ENCODE measurements at regions not wholly inside any gene's neighbourhood (a gene's known extent, or its start where the extent isn't known, plus 50 kb on each side); places are given as distances from the start of the nearest gene placed in this dataset.

- Histone ChIP-seq H3K9me3 (ENCODE audit: control insufficient read depth in 1 of 2, insufficient read depth in 1 of 2, low read depth in 1 of 2, low read length in 2 of 2) (peaks cover 0 to 17% of the 10 kb centered on the region in 2 experiments; a peak in 2 of 4 replicates), H3K27me3 (ENCODE audit: insufficient read depth, low read length) (no peaks in the 10 kb centered on the region), H3K36me3 (ENCODE audit: control insufficient read depth in 1 of 2, insufficient read depth in 2 of 2, low read length in 2 of 2) (no peaks in the 10 kb centered on the region), H2AFZ (ENCODE audit: low read depth, low read length, poor library complexity, severe bottlenecking) (no peak overlapping the region), H4K20me1 (ENCODE audit: insufficient read depth) (no peaks in the 10 kb centered on the region), H3K9ac (ENCODE audit: low read length) (no peak overlapping the region), H3K4me2 (ENCODE audit: low read length) (no peak overlapping the region), H3K79me2 (ENCODE audit: insufficient read depth, low read length) (no peaks in the 10 kb centered on the region), H3K9me2 (ENCODE audit: insufficient read depth) (no peaks in the 10 kb centered on the region), H3K4me3 (replicated peaks in 1 of 2; ENCODE audit: low read depth in 1 of 2, low read length in 2 of 2) (no peak overlapping the region), H3K27ac (ENCODE audit: low read depth, low read length) (no peak overlapping the region), H3K4me1 (ENCODE audit: control insufficient read depth in 1 of 2, insufficient read depth in 2 of 2, low read length in 2 of 2) (no peaks in the 10 kb centered on the region)
- ChIA-PET POLR2A (no interaction called here), RAD21 (ENCODE audit: low non-redundant PET in 1 of 2, low total read pairs in 2 of 2, uncharacterized antibody in 2 of 2, unreplicated experiment in 2 of 2) (no interaction called here), CTCF (no interaction called here)
- no peak for ATAC-seq
- no TSS peak for BruUV-seq (replicated peaks)
- TF ChIP-seq TCF7L2 (IDR thresholded peaks at IDR 0.05; ENCODE audit: borderline replicate concordance, extremely low read depth, insufficient read depth, insufficient read length), result no peak
- no peak for TF ChIP-seq CEBPB (IDR thresholded peaks at IDR 0.05; ENCODE audit: low read depth)
- TF ChIP-seq, protein P1, sequence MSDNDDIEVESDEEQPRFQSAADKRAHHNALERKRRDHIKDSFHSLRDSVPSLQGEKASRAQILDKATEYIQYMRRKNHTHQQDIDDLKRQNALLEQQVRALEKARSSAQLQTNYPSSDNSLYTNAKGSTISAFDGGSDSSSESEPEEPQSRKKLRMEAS (IDR thresholded peaks at IDR 0.05), result no peak
- TF ChIP-seq POLR2A (IDR thresholded peaks at IDR 0.05; ENCODE audit: borderline replicate concordance, extremely low read depth, insufficient read depth, insufficient read length), result no peak
- TF ChIP-seq ELF1 (IDR thresholded peaks at IDR 0.05; ENCODE audit: borderline replicate concordance, low read depth), result no peak
- no peak for TF ChIP-seq SP1 (IDR thresholded peaks at IDR 0.05; ENCODE audit: low read depth)
- no peak for TF ChIP-seq POLR2AphosphoS5 (IDR thresholded peaks at IDR 0.05; ENCODE audit: low read depth, low read length)
- no peak for TF ChIP-seq FOSL1 (IDR thresholded peaks at IDR 0.05; ENCODE audit: low read depth)
- no peak for TF ChIP-seq CBX3 (IDR thresholded peaks at IDR 0.05; ENCODE audit: low read depth)
- TF ChIP-seq JUND (IDR thresholded peaks at IDR 0.05), result no peak
- TF ChIP-seq SIN3A (IDR thresholded peaks at IDR 0.05; ENCODE audit: low read depth), result no peak
- no peak for TF ChIP-seq SRF (IDR thresholded peaks at IDR 0.05; ENCODE audit: low read depth)
- no peak for TF ChIP-seq ZFX (IDR thresholded peaks at IDR 0.05)
- TF ChIP-seq EGR1 (IDR thresholded peaks at IDR 0.05; ENCODE audit: low read depth), result no peak
- TF ChIP-seq EZH2 (IDR thresholded peaks at IDR 0.05), result no peak
- no peak for TF ChIP-seq ZBTB33 (IDR thresholded peaks at IDR 0.05; ENCODE audit: extremely low read depth, insufficient replicate concordance, low read length)
- no peak for TF ChIP-seq ZNF274 (IDR thresholded peaks at IDR 0.05; ENCODE audit: low read depth, low read length)
- no peak for TF ChIP-seq RAD21 (IDR thresholded peaks at IDR 0.05; ENCODE audit: low read depth)
- no peak for TF ChIP-seq EZH2phosphoT487 (IDR thresholded peaks at IDR 0.05; ENCODE audit: borderline replicate concordance)
- DNase-seq (ENCODE audit: low read depth, low spot score), result no peak
- intact Hi-C loops (cut with micrococcal nuclease), result no loop called here
Observed at GRCh38 chr7:137146552-137147337, 196.8 kb downstream of the PTN start.
